GM19455 (cell line): ENCODE measurements at regions not wholly inside any gene's neighbourhood (a gene's known extent, or its start where the extent isn't known, plus 50 kb on each side); places are given as distances from the start of the nearest gene placed in this dataset.

Experiments
- ATAC-seq: cut with Tn5 transposase; IDR thresholded peaks from one replicate; pipeline ENCODE4 v1.9.1; 2021; ENCODE audit not compliant: unreplicated experiment

GRCh38 chr5:98468188-98468869 is 305.1 kb upstream of the RGMB start:
- ATAC-seq: no peak

GRCh38 chr5:98470747-98471146 is 302.7 kb upstream of the RGMB start:
- ATAC-seq: no peak

GRCh38 chr5:98471458-98471857 is 302.0 kb upstream of the RGMB start:
- ATAC-seq: no peak

GRCh38 chr5:98474216-98474615 is 299.2 kb upstream of the RGMB start:
- ATAC-seq: no peak

- ATAC-seq: no peak
Observed at GRCh38 chr5:98474782-98475181, 298.7 kb upstream of the RGMB start.

- no peak for ATAC-seq
Observed at GRCh38 chr5:98482321-98483300, 290.9 kb upstream of the RGMB start.

GRCh38 chr5:98483301-98483685 is 290.2 kb upstream of the RGMB start:
- ATAC-seq: no peak

- no peak for ATAC-seq
Observed at GRCh38 chr5:98489021-98489420, 284.4 kb upstream of the RGMB start.

- ATAC-seq: no peak
Observed at GRCh38 chr5:98490348-98490747, 283.1 kb upstream of the RGMB start.

- no peak for ATAC-seq
Observed at GRCh38 chr5:98492258-98492657, 281.2 kb upstream of the RGMB start.

GRCh38 chr5:98497418-98497817 is 276.0 kb upstream of the RGMB start:
- ATAC-seq: no peak

- ATAC-seq: no peak
Observed at GRCh38 chr5:98498028-98498427, 275.4 kb upstream of the RGMB start.

GRCh38 chr5:98499892-98500291 is 273.6 kb upstream of the RGMB start:
- ATAC-seq: no peak

- ATAC-seq: no peak
Observed at GRCh38 chr5:98500811-98501210, 272.7 kb upstream of the RGMB start.

- ATAC-seq: no peak
Observed at GRCh38 chr5:98503616-98504015, 269.8 kb upstream of the RGMB start.

- no peak for ATAC-seq
Observed at GRCh38 chr5:98504505-98504904, 269.0 kb upstream of the RGMB start.

GRCh38 chr5:98510143-98510985 is 263.1 kb upstream of the RGMB start:
- ATAC-seq: no peak

- no peak for ATAC-seq
Observed at GRCh38 chr5:98513380-98513779, 260.1 kb upstream of the RGMB start.

- no peak for ATAC-seq
Observed at GRCh38 chr5:98514215-98514614, 259.2 kb upstream of the RGMB start.

- ATAC-seq: no peak
Observed at GRCh38 chr5:98516701-98517100, 256.8 kb upstream of the RGMB start.
